ENCODE measurements at regions not wholly inside any gene's neighbourhood (a gene's known extent, or its start where the extent isn't known, plus 50 kb on each side); places are given as distances from the start of the nearest gene placed in this dataset.

- H3K4me3 ChIP-seq (ENCODE audit: low read depth in 2 of 2, low read length in 2 of 2) = no peak overlapping the region
- H3K36me3 ChIP-seq (ENCODE audit: control insufficient read depth, insufficient read depth, low read length) = no peaks in the 10 kb centered on the region
- CTCF ChIA-PET = no interaction called here
- no peaks in the 10 kb centered on the region for H3K9me3 ChIP-seq (ENCODE audit: control insufficient read depth, insufficient read depth, low read depth, low read length)
- no TSS peak for BruUV-seq (replicated peaks)
- H3K4me1 ChIP-seq (ENCODE audit: control insufficient read depth, insufficient read depth, low read length) = peaks cover 9% of the 10 kb centered on the region; the same call in 1 of the 2 replicates
- TF ChIP-seq SIN3A (IDR thresholded peaks at IDR 0.05; ENCODE audit: borderline replicate concordance, insufficient read depth, low read depth, low read length) = no peak
- TF ChIP-seq REST (IDR thresholded peaks at IDR 0.05; ENCODE audit: insufficient read depth in 1 of 2, low read depth in 2 of 2, low read length in 1 of 2) = no peak
- no peak for TF ChIP-seq CTCF (IDR thresholded peaks at IDR 0.05)
- no peak for TF ChIP-seq TCF7L2 (IDR thresholded peaks at IDR 0.05; ENCODE audit: low read depth, low read length)
- no peak for TF ChIP-seq POLR2AphosphoS5 (IDR thresholded peaks at IDR 0.05; ENCODE audit: low read depth, low read length)
- intact Hi-C loops (cut with micrococcal nuclease; ENCODE audit: unreplicated experiment) (no loop called here), in situ Hi-C loops (cut with HindIII; ENCODE audit: low pct_unique_long_range_greater_than_20kb, low sequenced_read_pairs) (no loop called here)
- H3K27me3 ChIP-seq (ENCODE audit: control insufficient read depth, insufficient read depth, low read length) = no peaks in the 10 kb centered on the region
- DNase-seq (ENCODE audit: low read depth, low spot score) (no peak), ATAC-seq (no peak)
- POLR2A ChIA-PET = no interaction called here
- H3K27ac ChIP-seq (ENCODE audit: low read length) = no peak overlapping the region; the same call in 1 of the 2 replicates
These were observed 761.2 kb downstream of the TAF11L14 start for GRCh38 chr5:18395126-18396110.

GRCh38 chr5:18397371-18397770, 763.1 kb downstream of the TAF11L14 start:
- ChIA-PET CTCF (interaction anchor here (0.9 kb wide), 1 partner anchor 69 kb away, joined by 3 read pairs; no protein-coding TSS in a partner anchor), POLR2A (no interaction called here)
- no peaks in the 10 kb centered on the region for H3K36me3 ChIP-seq (ENCODE audit: control insufficient read depth, insufficient read depth, low read length)
- in situ Hi-C loops (cut with HindIII; ENCODE audit: low pct_unique_long_range_greater_than_20kb, low sequenced_read_pairs) = no loop called here
- TF ChIP-seq SIN3A (IDR thresholded peaks at IDR 0.05; ENCODE audit: borderline replicate concordance, insufficient read depth, low read depth, low read length) (no peak), REST (IDR thresholded peaks at IDR 0.05; ENCODE audit: insufficient read depth in 1 of 2, low read depth in 2 of 2, low read length in 1 of 2) (no peak), CTCF (IDR thresholded peaks at IDR 0.05) (no peak), POLR2AphosphoS5 (IDR thresholded peaks at IDR 0.05; ENCODE audit: low read depth, low read length) (no peak), TCF7L2 (IDR thresholded peaks at IDR 0.05; ENCODE audit: low read depth, low read length) (no peak)
- DNase-seq (ENCODE audit: low read depth, low spot score) (no peak), ATAC-seq (no peak)
- no TSS peak for BruUV-seq (replicated peaks)
- intact Hi-C loops (cut with micrococcal nuclease; ENCODE audit: unreplicated experiment) = no loop called here
- H3K4me1 ChIP-seq (ENCODE audit: control insufficient read depth, insufficient read depth, low read length) = peaks cover 9% of the 10 kb centered on the region; the same call in 1 of the 2 replicates
- no peaks in the 10 kb centered on the region for H3K9me3 ChIP-seq (ENCODE audit: control insufficient read depth, insufficient read depth, low read depth, low read length)
- no peaks in the 10 kb centered on the region for H3K27me3 ChIP-seq (ENCODE audit: control insufficient read depth, insufficient read depth, low read length)
- H3K27ac ChIP-seq (ENCODE audit: low read length) = no peak overlapping the region
- no peak overlapping the region for H3K4me3 ChIP-seq (ENCODE audit: low read depth in 2 of 2, low read length in 2 of 2)
